Muscle of leg (tissue), 3 donors: ENCODE measurements at regions not wholly inside any gene's neighbourhood (a gene's known extent, or its start where the extent isn't known, plus 50 kb on each side); places are given as distances from the start of the nearest gene placed in this dataset.
A peak's percentile ranks its signal among the peaks of the same experiment; 100 is the strongest.

Experiments
- DNase-seq: peaks from one replicate; pipeline ENCODE4 v3.0.0; 2013
- H3K27ac ChIP-seq: one replicate; pipeline ENCODE4 v1.5.1; 2013; ENCODE audit warnings: mild to moderate bottlenecking, low read length, control low read depth
- H3K27me3 ChIP-seq: one replicate; pipeline ENCODE4 v1.6.1; 2013; ENCODE audit warnings: low read length; ENCODE audit not compliant: control insufficient read depth, insufficient read depth
- H3K36me3 ChIP-seq: one replicate; pipeline ENCODE4 v1.6.1; 2013; ENCODE audit warnings: low read length; ENCODE audit not compliant: control insufficient read depth, insufficient read depth
- H3K4me1 ChIP-seq: one replicate; pipeline ENCODE4 v1.6.1; 2013; ENCODE audit warnings: low read length; ENCODE audit not compliant: control insufficient read depth, insufficient read depth
- H3K4me3 ChIP-seq: one replicate; pipeline ENCODE4 v1.5.1; 2013; ENCODE audit warnings: low read length, control low read depth
- H3K9me3 ChIP-seq: replicated peaks from 2 replicates; pipeline ENCODE4 v1.6.1; 2013; ENCODE audit warnings: low read depth, low read length; ENCODE audit not compliant: control insufficient read depth
- WGBS: methylation state at CpG from one replicate; pipeline ENCODE4 v1.1.5; 2013; ENCODE audit warnings: missing lambda C conversion rate; ENCODE audit not compliant: insufficient coverage; 5-methylcytosine and 5-hydroxymethylcytosine counted together

GRCh38 chr16:86643671-86644070 is 65.3 kb downstream of the FOXL1 start:
- no peaks in the 10 kb centered on the region for H3K9me3 ChIP-seq
- 80% methylated on average over 1 of the region's 6 CpGs for WGBS
- H3K27me3 ChIP-seq, result peaks cover 20% of the 10 kb centered on the region
- H3K36me3 ChIP-seq, result no peaks in the 10 kb centered on the region
- H3K27ac ChIP-seq, result no peak overlapping the region
- no peaks in the 10 kb centered on the region for H3K4me1 ChIP-seq
- no peak for DNase-seq
- no peak overlapping the region for H3K4me3 ChIP-seq

- WGBS, result 89% methylated on average over 2 of the region's 2 CpGs
- no peak overlapping the region for H3K27ac ChIP-seq
- H3K27me3 ChIP-seq, result peaks cover 15% of the 10 kb centered on the region
- H3K4me3 ChIP-seq, result no peak overlapping the region
- H3K4me1 ChIP-seq, result peaks cover 6% of the 10 kb centered on the region
- no peaks in the 10 kb centered on the region for H3K36me3 ChIP-seq
- no peak for DNase-seq
- no peaks in the 10 kb centered on the region for H3K9me3 ChIP-seq
Observed at GRCh38 chr16:86647561-86647960, 69.2 kb downstream of the FOXL1 start.

GRCh38 chr16:86649875-86650274 is 71.5 kb downstream of the FOXL1 start:
- Histone ChIP-seq H3K27ac (no peak overlapping the region), H3K27me3 (peaks cover 15% of the 10 kb centered on the region)

GRCh38 chr16:86651013-86651627 is 72.8 kb downstream of the FOXL1 start:
- Histone ChIP-seq H3K36me3 (no peaks in the 10 kb centered on the region), H3K27me3 (peaks cover 15% of the 10 kb centered on the region), H3K4me1 (peaks cover 6% of the 10 kb centered on the region), H3K9me3 (no peaks in the 10 kb centered on the region), H3K27ac (no peak overlapping the region), H3K4me3 (no peak overlapping the region)
- WGBS, result 83% methylated on average over 5 of the region's 9 CpGs
- no peak for DNase-seq

More at GRCh38 chr16:86649875-86650274, 71.5 kb downstream of the FOXL1 start:
- peak; percentile 36 for DNase-seq
- 76% methylated on average over 3 of the region's 5 CpGs for WGBS
- Histone ChIP-seq H3K4me1 (peaks cover 6% of the 10 kb centered on the region), H3K9me3 (no peaks in the 10 kb centered on the region), H3K4me3 (no peak overlapping the region), H3K36me3 (no peaks in the 10 kb centered on the region)

- Histone ChIP-seq H3K36me3 (no peaks in the 10 kb centered on the region), H3K4me1 (peaks cover 6% of the 10 kb centered on the region), H3K9me3 (no peaks in the 10 kb centered on the region), H3K27ac (no peak overlapping the region), H3K4me3 (no peak overlapping the region), H3K27me3 (peaks cover 13% of the 10 kb centered on the region)
- WGBS, result 67% methylated on average over 2 of the region's 6 CpGs
- no peak for DNase-seq
Observed at GRCh38 chr16:86651823-86652222, 73.5 kb downstream of the FOXL1 start.

- Histone ChIP-seq H3K36me3 (no peaks in the 10 kb centered on the region), H3K9me3 (no peaks in the 10 kb centered on the region), H3K27ac (peak overlapping the region; percentile 42), H3K4me1 (peaks cover 6% of the 10 kb centered on the region), H3K4me3 (no peak overlapping the region), H3K27me3 (peaks cover 19% of the 10 kb centered on the region)
- 55% methylated on average over 5 of the region's 13 CpGs for WGBS
- no peak for DNase-seq
Observed at GRCh38 chr16:86653285-86654006, 75.1 kb downstream of the FOXL1 start.

- 80% methylated on average over 6 of the region's 6 CpGs for WGBS
- no peak for DNase-seq
- Histone ChIP-seq H3K27ac (no peak overlapping the region), H3K9me3 (peaks cover 2% of the 10 kb centered on the region), H3K4me3 (no peak overlapping the region), H3K36me3 (no peaks in the 10 kb centered on the region), H3K27me3 (peaks cover 26% of the 10 kb centered on the region), H3K4me1 (peaks cover 7% of the 10 kb centered on the region)
Observed at GRCh38 chr16:86657972-86658371, 79.6 kb downstream of the FOXL1 start.

GRCh38 chr16:86660623-86661022 is 82.3 kb downstream of the FOXL1 start:
- no peak overlapping the region for H3K4me3 ChIP-seq
- H3K9me3 ChIP-seq, result peaks cover 2% of the 10 kb centered on the region
- H3K4me1 ChIP-seq, result peaks cover 18% of the 10 kb centered on the region
- no peak for DNase-seq
- H3K27me3 ChIP-seq, result peaks cover 29% of the 10 kb centered on the region
- no CpG with 5 or more reads among the region's 4 CpGs for WGBS
- no peaks in the 10 kb centered on the region for H3K36me3 ChIP-seq
- H3K27ac ChIP-seq, result no peak overlapping the region

GRCh38 chr16:86661706-86662105 is 83.4 kb downstream of the FOXL1 start:
- Histone ChIP-seq H3K9me3 (peaks cover 2% of the 10 kb centered on the region), H3K36me3 (no peaks in the 10 kb centered on the region), H3K4me3 (no peak overlapping the region), H3K27me3 (peaks cover 29% of the 10 kb centered on the region), H3K4me1 (peaks cover 21% of the 10 kb centered on the region), H3K27ac (no peak overlapping the region)
- no peak for DNase-seq
- 24% methylated on average over 6 of the region's 8 CpGs for WGBS

- DNase-seq, result no peak
- no CpG with 5 or more reads among the region's 5 CpGs for WGBS
- Histone ChIP-seq H3K36me3 (no peaks in the 10 kb centered on the region), H3K4me3 (no peak overlapping the region), H3K4me1 (peaks cover 26% of the 10 kb centered on the region), H3K9me3 (peaks cover 2% of the 10 kb centered on the region), H3K27me3 (peaks cover 29% of the 10 kb centered on the region), H3K27ac (no peak overlapping the region)
Observed at GRCh38 chr16:86662195-86662594, 83.8 kb downstream of the FOXL1 start.
